SK-N-DZ (cell line): ENCODE measurements at regions not wholly inside any gene's neighbourhood (a gene's known extent, or its start where the extent isn't known, plus 50 kb on each side); places are given as distances from the start of the nearest gene placed in this dataset.
"Not testable (repeated sequence)": the region's sequence is repeated elsewhere in the genome, so short reads cannot be mapped to it uniquely, and the experiment has no call there.

Experiments
- DNase-seq: peaks from one replicate; pipeline ENCODE4 v3.0.0-alpha.2; 2015; ENCODE audit warnings: low spot score

DNA sequence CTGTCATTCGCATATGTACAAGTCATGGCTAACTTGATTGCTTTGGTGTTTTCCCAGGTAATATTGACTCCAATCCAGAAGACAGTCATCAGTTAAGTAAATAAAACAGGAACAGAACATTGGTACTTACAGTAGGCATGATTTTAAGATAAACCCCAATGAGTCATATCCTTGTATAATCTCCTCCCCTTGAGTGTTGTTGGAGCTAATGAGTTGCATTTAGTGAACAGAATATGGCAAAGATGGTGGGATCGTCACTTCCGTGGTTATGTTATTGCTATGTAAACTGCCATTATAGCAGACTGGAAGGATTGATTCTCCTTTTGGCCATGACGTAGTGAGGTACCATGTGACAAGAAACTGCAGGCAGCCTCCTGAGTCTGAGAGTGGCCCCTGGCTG lies 102.2 kb downstream of the TMX1 start:
- no peak for DNase-seq

GRCh38 chr14:51351997-51352396 lies 112.0 kb downstream of the TMX1 start:
- DNase-seq = no peak

DNA sequence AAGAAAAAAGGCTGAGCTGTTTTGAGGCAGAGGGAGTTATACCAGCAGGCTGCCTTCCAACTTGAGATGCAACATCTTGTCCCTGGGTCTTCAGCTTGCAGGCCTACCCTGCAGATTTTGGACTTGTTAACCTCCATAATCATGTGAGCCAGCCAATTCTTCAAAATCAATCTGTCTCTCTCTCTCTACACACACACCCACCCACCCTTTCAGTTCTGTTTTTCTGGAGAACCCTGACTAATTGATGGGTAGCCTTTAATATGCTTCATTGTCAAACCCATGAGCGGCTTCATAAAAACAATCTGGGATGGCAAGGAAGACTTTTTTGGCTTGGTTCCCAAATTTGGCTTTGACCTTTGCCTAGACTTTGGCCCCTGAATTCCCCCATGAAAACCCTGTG lies 113.9 kb downstream of the TMX1 start:
- no peak for DNase-seq

DNA sequence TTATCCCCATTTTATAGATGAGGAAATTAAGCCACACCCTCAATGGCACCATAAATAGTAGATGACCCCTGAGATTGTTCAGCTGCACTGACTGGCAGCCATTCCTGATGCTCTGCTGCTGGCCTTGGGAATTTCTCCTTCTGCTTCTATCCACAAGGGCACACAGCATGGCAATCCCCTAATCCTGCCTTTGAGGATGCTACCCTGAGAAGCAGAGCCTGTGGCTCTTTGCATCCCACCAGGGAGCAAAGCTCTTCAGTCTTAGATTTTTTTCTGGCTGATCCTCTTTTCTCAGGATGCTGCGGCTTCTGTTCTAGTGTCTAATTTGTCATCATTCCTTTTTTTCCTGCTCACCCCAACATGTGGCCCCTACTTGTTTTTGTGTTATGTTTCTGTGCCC lies 114.8 kb downstream of the TMX1 start:
- no peak for DNase-seq

- DNase-seq = no peak
Measured at GRCh38 chr14:51356381-51356780, 116.3 kb downstream of the TMX1 start.

DNA sequence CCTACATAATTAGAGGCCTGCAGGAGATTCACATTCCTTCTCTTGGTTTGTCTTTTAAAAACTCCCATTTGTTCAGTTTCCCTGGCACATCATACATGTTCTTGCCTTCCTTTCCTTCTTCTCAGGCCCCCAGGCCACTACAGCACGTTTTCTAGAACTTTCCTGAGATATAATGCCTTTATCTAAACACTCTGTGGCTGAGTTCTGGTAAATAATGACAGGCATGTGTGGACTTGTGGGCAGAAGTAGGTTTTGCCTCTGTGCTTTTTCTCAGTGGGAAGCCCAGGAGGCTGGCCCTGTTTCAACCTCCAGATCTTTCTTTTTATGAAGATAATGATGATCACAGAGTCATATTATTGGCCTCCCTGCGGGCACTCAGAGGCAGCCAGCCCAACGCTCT lies 117.2 kb downstream of the TMX1 start:
- no peak for DNase-seq

GRCh38 chr14:51360592-51360991 lies 120.5 kb downstream of the TMX1 start:
- DNase-seq = no peak

GRCh38 chr14:51365241-51365965 lies 125.4 kb downstream of the TMX1 start:
- DNase-seq = no peak

GRCh38 chr14:51366460-51366859 lies 126.4 kb downstream of the TMX1 start:
- DNase-seq = not testable (repeated sequence)

DNA sequence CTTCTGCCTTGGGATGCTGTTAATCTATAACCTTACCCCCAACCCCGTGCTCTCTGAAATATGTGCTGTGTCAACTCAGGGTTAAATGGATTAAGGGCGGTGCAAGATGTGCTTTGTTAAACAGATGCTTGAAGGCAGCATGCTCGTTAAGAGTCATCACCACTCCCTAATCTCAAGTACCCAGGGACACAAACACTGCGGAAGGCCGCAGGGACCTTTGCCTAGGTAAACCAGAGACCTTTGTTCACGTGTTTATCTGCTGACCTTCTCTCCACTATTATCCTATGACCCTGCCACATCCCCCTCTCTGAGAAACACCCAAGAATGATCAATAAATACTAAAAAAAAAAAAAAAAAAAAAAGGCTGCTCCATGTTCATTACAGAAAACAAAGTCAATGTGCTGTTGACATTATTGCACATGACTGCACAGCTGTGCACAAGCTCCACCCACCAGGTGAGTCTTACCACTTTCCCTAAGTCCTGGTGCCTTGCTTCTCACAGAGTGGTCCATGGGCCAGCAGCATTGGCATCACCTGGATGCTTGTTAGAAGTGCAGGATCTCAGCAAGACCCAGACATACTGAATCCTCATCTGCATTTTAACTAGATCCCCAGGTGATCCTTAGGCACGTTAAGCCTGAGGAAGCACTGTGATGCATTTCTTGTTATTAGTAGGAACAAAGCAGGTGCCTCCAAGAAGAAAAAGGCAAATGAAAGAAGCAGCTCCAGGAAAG lies 127.0 kb downstream of the TMX1 start:
- DNase-seq = not testable (repeated sequence)

DNA sequence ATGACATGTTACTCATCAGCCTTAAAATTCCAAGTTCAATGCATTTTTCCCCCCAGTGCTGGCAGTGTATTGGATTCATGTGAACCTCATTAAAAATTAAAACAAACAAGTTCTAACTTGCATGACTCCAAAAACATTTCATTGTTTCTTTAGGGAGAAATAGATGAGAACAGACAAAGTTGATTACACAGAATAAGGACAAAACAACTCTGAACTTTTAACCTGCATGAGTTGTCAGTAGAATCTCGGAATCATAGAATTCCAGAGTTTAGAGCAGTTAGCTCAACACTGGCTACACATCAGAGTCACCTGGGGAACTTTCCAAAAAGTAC lies 127.5 kb downstream of the TMX1 start:
- DNase-seq = no peak

- no peak for DNase-seq
Measured at GRCh38 chr14:51368721-51369163, 128.7 kb downstream of the TMX1 start.

DNA sequence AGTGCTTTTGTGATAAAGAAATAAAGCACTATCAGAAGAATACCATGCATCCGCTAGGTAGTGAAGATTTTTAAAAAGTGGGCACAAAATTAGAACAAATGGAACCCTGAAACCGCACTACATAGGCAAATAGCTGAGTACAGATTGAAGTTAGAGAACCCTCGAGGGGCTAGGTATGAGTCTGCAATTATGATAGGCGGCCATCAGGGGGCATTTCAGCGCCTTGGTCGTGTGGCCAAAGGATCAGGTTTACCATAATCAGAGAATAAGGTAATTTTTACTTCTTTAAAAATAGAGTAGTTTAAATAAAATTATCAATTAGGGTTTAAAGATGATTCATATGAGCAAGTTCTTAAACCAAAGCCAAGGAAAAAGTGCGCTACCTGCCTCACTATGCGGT lies 129.8 kb downstream of the TMX1 start:
- no peak for DNase-seq

- no peak for DNase-seq
Measured at GRCh38 chr14:51370758-51371386, 130.8 kb downstream of the TMX1 start.

DNA sequence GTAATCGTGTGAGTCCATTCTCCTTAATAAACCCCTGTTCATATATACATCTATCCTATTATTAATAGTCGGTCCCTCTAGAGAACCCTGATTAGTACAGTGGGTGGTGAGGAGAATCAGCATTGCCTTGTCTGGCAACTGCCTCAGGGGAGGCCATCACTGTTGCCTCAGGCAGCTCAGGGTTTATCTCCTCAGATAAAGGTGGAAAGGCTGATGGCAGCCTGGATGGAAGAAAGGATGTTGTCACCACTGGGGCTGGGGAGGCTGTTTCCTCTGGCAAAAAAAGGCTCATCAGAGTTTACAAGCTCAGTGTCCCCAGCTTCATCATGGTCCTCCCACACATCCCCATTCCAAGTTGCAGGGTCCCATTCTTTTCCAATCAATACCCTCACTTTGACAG lies 137.1 kb downstream of the TMX1 start:
- DNase-seq = not testable (repeated sequence)

DNA sequence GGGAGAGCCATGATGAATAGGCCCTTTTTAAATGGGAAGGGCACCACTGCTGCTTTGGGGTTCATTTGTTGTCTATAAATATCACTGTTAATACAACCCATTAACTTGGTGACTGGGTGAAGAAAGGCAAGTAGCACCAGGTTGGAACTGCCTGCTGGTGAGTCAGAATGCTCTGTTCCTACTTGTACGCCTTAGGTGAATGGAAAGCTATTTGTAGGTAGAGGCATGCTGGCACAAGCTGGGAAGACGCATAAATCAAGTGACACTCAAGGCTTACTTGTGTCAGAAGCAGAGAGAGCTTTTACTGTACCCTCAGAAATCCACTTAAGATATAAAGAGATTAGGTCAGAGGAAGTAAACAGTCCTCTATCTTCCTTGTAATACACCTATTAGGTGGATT lies 142.5 kb downstream of the TMX1 start:
- peak; percentile 19 for DNase-seq

DNA sequence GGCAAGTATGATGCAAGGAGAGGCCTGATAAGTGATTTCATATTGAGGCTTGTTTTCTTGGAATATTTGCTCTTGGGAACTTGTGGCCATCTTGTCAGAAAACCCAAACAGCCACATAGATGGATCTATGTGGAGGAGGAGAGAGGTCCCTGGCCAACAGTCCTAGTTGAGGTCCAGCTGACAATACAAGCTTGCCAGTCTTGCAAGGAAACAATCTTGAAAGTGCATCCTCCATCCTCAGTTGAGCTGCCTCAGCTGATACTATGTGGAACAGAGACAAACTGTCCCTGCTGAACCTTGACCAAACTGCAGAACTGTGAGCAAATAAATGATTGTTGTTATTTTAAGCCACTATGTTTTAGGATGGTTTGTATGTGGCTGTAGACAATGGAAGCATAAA lies 146.4 kb downstream of the TMX1 start:
- no peak for DNase-seq

GRCh38 chr14:51386983-51387735 lies 147.1 kb downstream of the TMX1 start:
- no peak for DNase-seq

GRCh38 chr14:51392416-51392815 lies 152.4 kb downstream of the TMX1 start:
- no peak for DNase-seq

DNA sequence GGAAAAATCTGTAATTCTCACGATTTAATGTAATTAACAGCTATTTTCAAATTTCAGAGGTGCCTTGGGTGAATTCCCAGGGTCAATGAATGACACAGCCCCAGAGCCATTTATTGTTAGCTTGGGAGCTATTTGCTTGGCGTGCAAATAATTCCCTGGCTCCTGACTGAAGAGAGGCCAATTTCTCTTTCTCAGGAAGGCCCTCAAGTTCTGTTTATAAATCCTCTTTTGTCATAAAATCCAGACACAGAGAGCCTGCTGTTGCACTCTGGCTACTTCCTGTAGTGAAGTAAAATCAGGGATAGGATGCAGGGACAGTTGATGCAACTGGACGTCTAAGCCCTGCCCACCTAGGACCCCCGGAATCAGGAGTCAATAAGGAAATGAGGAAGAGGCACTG lies 154.3 kb downstream of the TMX1 start:
- no peak for DNase-seq

- DNase-seq = no peak
Measured at GRCh38 chr14:51394804-51395203, 154.8 kb downstream of the TMX1 start.

- peak; percentile 42 for DNase-seq
Measured at GRCh38 chr14:51395361-51395849, 155.4 kb downstream of the TMX1 start.
